ENCODE measurements at regions not wholly inside any gene's neighbourhood (a gene's known extent, or its start where the extent isn't known, plus 50 kb on each side); places are given as distances from the start of the nearest gene placed in this dataset.

- no peak overlapping the region for H4K5ac ChIP-seq (ENCODE audit: low read depth, low read length)
- DNase-seq, result no peak
- CTCF ChIA-PET, result no interaction called here
Measured at GRCh38 chr14:28301179-28301578, 465.4 kb upstream of the FOXG1 start.

More at GRCh38 chr14:28301179-28301578, 465.4 kb upstream of the FOXG1 start:
- no peak for ATAC-seq (ENCODE audit: low read depth)
- Histone ChIP-seq H2BK120ac (ENCODE audit: low read depth, low read length) (no peak overlapping the region), H3K4ac (ENCODE audit: low read depth, low read length) (no peak overlapping the region), H2AK9ac (replicated peaks; ENCODE audit: low read depth, low read length, poor library complexity) (no peak overlapping the region), H3K14ac (replicated peaks; ENCODE audit: low read depth, low read length) (no peak overlapping the region), H3K9me1 (ENCODE audit: insufficient read depth, low read length) (no peaks in the 10 kb centered on the region), H4K8ac (ENCODE audit: low read depth in 2 of 2, low read length in 2 of 2) (no peak overlapping the region), H3K27me3 (ENCODE audit: control insufficient read depth, insufficient read depth, low read length) (no peaks in the 10 kb centered on the region), H4K91ac (ENCODE audit: insufficient read depth, low read depth, low read length) (no peak overlapping the region), H3K56ac (ENCODE audit: extremely low read depth, insufficient read depth, low read length) (no peak overlapping the region), H3K9ac (ENCODE audit: low read depth, low read length) (no peak overlapping the region), H3K23ac (ENCODE audit: low read depth, low read length) (no peak overlapping the region), H3K9me3 (ENCODE audit: control insufficient read depth, insufficient read depth, low read length) (peaks cover 19% of the 10 kb centered on the region), H2AFZ (replicated peaks; ENCODE audit: low read length, poor library complexity) (no peak overlapping the region), H3K18ac (ENCODE audit: low read depth, low read length) (no peak overlapping the region), H3K79me1 (ENCODE audit: low read depth in 1 of 2, low read length in 2 of 2) (no peaks in the 10 kb centered on the region), H3K4me3 (ENCODE audit: insufficient read depth, low read depth, low read length) (no peak overlapping the region), H2BK20ac (ENCODE audit: low read depth, low read length) (no peak overlapping the region), H2BK15ac (ENCODE audit: low read depth, low read length) (no peak overlapping the region), H2AK5ac (ENCODE audit: low read depth, low read length) (no peak overlapping the region), H2BK5ac (ENCODE audit: low read depth, low read length, poor library complexity, severe bottlenecking) (no peak overlapping the region), H4K20me1 (ENCODE audit: insufficient read depth, low read length) (no peaks in the 10 kb centered on the region), H3K36me3 (ENCODE audit: control insufficient read depth, insufficient read depth, low read length) (no peaks in the 10 kb centered on the region), H3K4me1 (ENCODE audit: control insufficient read depth, insufficient read depth, low read length) (no peaks in the 10 kb centered on the region), H3K27ac (ENCODE audit: insufficient read depth, low read length) (no peak overlapping the region), H3K4me2 (ENCODE audit: low read depth, low read length) (no peak overlapping the region)
- POLR2A ChIA-PET (ENCODE audit: unreplicated experiment), result no interaction called here
- in situ Hi-C loops (cut with MboI; ENCODE audit: low sequenced_read_pairs) (no loop called here), intact Hi-C loops (cut with micrococcal nuclease) (no loop called here), dilution Hi-C loops (cut with HindIII; ENCODE audit: low sequenced_read_pairs, unreplicated experiment) (no loop called here)
- no TSS peak for BruUV-seq (replicated peaks)
- no peak for TF ChIP-seq BHLHE40 (IDR thresholded peaks at IDR 0.05; ENCODE audit: low read depth, low read length)
- TF ChIP-seq MXI1 (IDR thresholded peaks at IDR 0.05; ENCODE audit: borderline replicate concordance, low read depth, low read length), result no peak
- TF ChIP-seq RCOR1 (IDR thresholded peaks at IDR 0.05; ENCODE audit: insufficient replicate concordance, low read length), result no peak
- TF ChIP-seq MAFK (IDR thresholded peaks at IDR 0.05; ENCODE audit: low read depth, low read length), result no peak
- no peak for TF ChIP-seq POLR2A (IDR thresholded peaks at IDR 0.05; ENCODE audit: low read depth, low read length)
- no peak for TF ChIP-seq USF2 (IDR thresholded peaks at IDR 0.05; ENCODE audit: low read depth, low read length)
- TF ChIP-seq ELK1 (IDR thresholded peaks at IDR 0.05; ENCODE audit: borderline replicate concordance, low read depth, low read length), result no peak
- no peak for TF ChIP-seq CEBPB (IDR thresholded peaks at IDR 0.05; ENCODE audit: low read depth, low read length)
- no peak for TF ChIP-seq SMC3 (IDR thresholded peaks at IDR 0.05; ENCODE audit: low read depth, low read length)
- no peak for TF ChIP-seq NFE2L2 (IDR thresholded peaks at IDR 0.05; ENCODE audit: low read depth, low read length)
- WGBS, 2 experiments (ENCODE audit: extremely low coverage in 2 of 2, insufficient read length in 1 of 2), result no CpG with 5 or more reads among the region's 4 CpGs

Measured in IMR-90 (cell line).